GM18868 (cell line): ENCODE measurements at regions not wholly inside any gene's neighbourhood (a gene's known extent, or its start where the extent isn't known, plus 50 kb on each side); places are given as distances from the start of the nearest gene placed in this dataset.

Source experiments
- ATAC-seq: cut with Tn5 transposase; IDR thresholded peaks from one replicate; pipeline ENCODE4 v1.9.1; 2021; ENCODE audit warnings: mild to moderate bottlenecking, moderate library complexity; ENCODE audit not compliant: unreplicated experiment

GRCh38 chr4:153997516-153997915 lies 208.6 kb upstream of the SFRP2 start:
- no peak for ATAC-seq

- no peak for ATAC-seq
Measured at GRCh38 chr4:153989505-153989904, 200.6 kb upstream of the SFRP2 start.

- no peak for ATAC-seq
Measured at GRCh38 chr4:153988492-153989363, 199.8 kb upstream of the SFRP2 start.

- ATAC-seq = no peak
Measured at GRCh38 chr4:153987291-153987690, 198.4 kb upstream of the SFRP2 start.

- ATAC-seq = no peak
Measured at GRCh38 chr4:153976954-153977353, 188.1 kb upstream of the SFRP2 start.

GRCh38 chr4:153974452-153974851 lies 185.6 kb upstream of the SFRP2 start:
- ATAC-seq = no peak

- no peak for ATAC-seq
Measured at GRCh38 chr4:153973942-153974341, 185.1 kb upstream of the SFRP2 start.

GRCh38 chr4:153971899-153972298 lies 183.0 kb upstream of the SFRP2 start:
- no peak for ATAC-seq

- ATAC-seq = no peak
Measured at GRCh38 chr4:153970169-153970568, 181.3 kb upstream of the SFRP2 start.

- no peak for ATAC-seq
Measured at GRCh38 chr4:153969542-153969941, 180.7 kb upstream of the SFRP2 start.

GRCh38 chr4:153966641-153967040 lies 177.8 kb upstream of the SFRP2 start:
- ATAC-seq = no peak

GRCh38 chr4:153963216-153963615 lies 174.3 kb upstream of the SFRP2 start:
- ATAC-seq = no peak

GRCh38 chr4:153962311-153963039 lies 173.6 kb upstream of the SFRP2 start:
- no peak for ATAC-seq

GRCh38 chr4:153955327-153955726 lies 166.4 kb upstream of the SFRP2 start:
- ATAC-seq = no peak

GRCh38 chr4:153954654-153955053 lies 165.8 kb upstream of the SFRP2 start:
- ATAC-seq = no peak

GRCh38 chr4:153950100-153950979 lies 161.5 kb upstream of the SFRP2 start:
- peak; percentile 88 for ATAC-seq

GRCh38 chr4:153948041-153948440 lies 159.2 kb upstream of the SFRP2 start:
- ATAC-seq = no peak

GRCh38 chr4:153947124-153947523 lies 158.2 kb upstream of the SFRP2 start:
- no peak for ATAC-seq

- no peak for ATAC-seq
Measured at GRCh38 chr4:153945704-153946103, 156.8 kb upstream of the SFRP2 start.

- ATAC-seq = no peak
Measured at GRCh38 chr4:153943738-153944415, 155.0 kb upstream of the SFRP2 start.

- no peak for ATAC-seq
Measured at GRCh38 chr4:153940916-153941315, 152.0 kb upstream of the SFRP2 start.
